Immature natural killer cell (primary cell): ENCODE measurements at regions not wholly inside any gene's neighbourhood (a gene's known extent, or its start where the extent isn't known, plus 50 kb on each side); places are given as distances from the start of the nearest gene placed in this dataset.
"Not testable (repeated sequence)": the region's sequence is repeated elsewhere in the genome, so short reads cannot be mapped to it uniquely, and the experiment has no call there.

ENCODE experiments used
- DNase-seq, 3 donors: peaks; one replicate each; pipeline ENCODE4 v3.0.0; 2022; ENCODE audit warnings: mixed read lengths in 1 of 3
- H3K27ac Mint-ChIP-seq, 6 donors: one replicate each; pipeline ENCODE4 v1.8.0; 2020; ENCODE audit warnings: mixed read lengths in 6 of 6, mild to moderate bottlenecking in 5 of 6, inconsistent platforms in 4 of 6, moderate library complexity in 3 of 6
- H3K27me3 Mint-ChIP-seq, 3 donors: one replicate each; pipeline ENCODE4 v1.8.0; 2020 to 2021; ENCODE audit warnings: low read depth in 3 of 3, mild to moderate bottlenecking in 3 of 3, mixed read lengths in 3 of 3, moderate library complexity in 3 of 3, inconsistent platforms in 1 of 3
- H3K36me3 Mint-ChIP-seq, 3 donors: one replicate each; pipeline ENCODE4 v1.8.0; 2020; ENCODE audit warnings: mixed read lengths in 3 of 3, inconsistent platforms in 2 of 3, mild to moderate bottlenecking in 2 of 3
- H3K4me1 Mint-ChIP-seq, 2 donors: one replicate each; pipeline ENCODE4 v1.8.0; 2020; ENCODE audit warnings: inconsistent platforms in 2 of 2, mild to moderate bottlenecking in 2 of 2, mixed read lengths in 2 of 2, moderate library complexity in 1 of 2
- H3K4me3 Mint-ChIP-seq, 5 donors: one replicate each; pipeline ENCODE4 v1.8.0; 2020; ENCODE audit warnings: mild to moderate bottlenecking in 5 of 5, mixed read lengths in 5 of 5, inconsistent platforms in 3 of 5, moderate library complexity in 3 of 5
- H3K9me3 Mint-ChIP-seq, 6 donors: one replicate each; pipeline ENCODE4 v1.8.0; 2020; ENCODE audit warnings: mild to moderate bottlenecking in 6 of 6, mixed read lengths in 6 of 6, inconsistent platforms in 4 of 6, moderate library complexity in 3 of 6

GRCh38 chr13:67964091-67964490 is 734.0 kb upstream of the PCDH9 start:
- no peak for DNase-seq
- no peak overlapping the region for H3K27ac Mint-ChIP-seq
- H3K27me3 Mint-ChIP-seq = peaks cover 0 to 1% (median 0%) of the 10 kb centered on the region in 3 donors
- H3K9me3 Mint-ChIP-seq = peaks cover 0 to 33% (median 12%) of the 10 kb centered on the region in 6 donors
- no peaks in the 10 kb centered on the region for H3K4me1 Mint-ChIP-seq
- H3K36me3 Mint-ChIP-seq = no peaks in the 10 kb centered on the region
- no peak overlapping the region for H3K4me3 Mint-ChIP-seq

- H3K4me1 Mint-ChIP-seq = no peaks in the 10 kb centered on the region
- H3K36me3 Mint-ChIP-seq = no peaks in the 10 kb centered on the region
- H3K4me3 Mint-ChIP-seq = no peak overlapping the region
- no peak overlapping the region for H3K27ac Mint-ChIP-seq
- H3K27me3 Mint-ChIP-seq = peaks cover 0 to 1% (median 0%) of the 10 kb centered on the region in 3 donors
- peaks cover 0 to 38% (median 26%) of the 10 kb centered on the region in 6 donors for H3K9me3 Mint-ChIP-seq
- DNase-seq = no peak
These were observed 731.2 kb upstream of the PCDH9 start for GRCh38 chr13:67961331-67961730.

- Mint-ChIP-seq H3K9me3 (peaks cover 4 to 38% (median 12%) of the 10 kb centered on the region in 6 donors), H3K36me3 (peaks cover 0 to 3% (median 0%) of the 10 kb centered on the region in 3 donors), H3K4me1 (no peaks in the 10 kb centered on the region)
These were observed 721.3 kb upstream of the PCDH9 start for GRCh38 chr13:67951431-67951830.

GRCh38 chr13:67950603-67951002 is 720.5 kb upstream of the PCDH9 start:
- H3K4me3 Mint-ChIP-seq = no peak overlapping the region
- no peaks in the 10 kb centered on the region for H3K4me1 Mint-ChIP-seq
- peaks cover 2 to 40% (median 7%) of the 10 kb centered on the region in 6 donors for H3K9me3 Mint-ChIP-seq
- H3K27me3 Mint-ChIP-seq = peaks cover 0 to 3% (median 0%) of the 10 kb centered on the region in 3 donors
- no peak overlapping the region for H3K27ac Mint-ChIP-seq
- no peak for DNase-seq
- peaks cover 0 to 3% (median 0%) of the 10 kb centered on the region in 3 donors for H3K36me3 Mint-ChIP-seq

More at GRCh38 chr13:67951431-67951830, 721.3 kb upstream of the PCDH9 start:
- Mint-ChIP-seq H3K4me3 (no peak overlapping the region), H3K27me3 (peaks cover 0 to 3% (median 0%) of the 10 kb centered on the region in 3 donors), H3K27ac (no peak overlapping the region)
- DNase-seq = no peak

DNA sequence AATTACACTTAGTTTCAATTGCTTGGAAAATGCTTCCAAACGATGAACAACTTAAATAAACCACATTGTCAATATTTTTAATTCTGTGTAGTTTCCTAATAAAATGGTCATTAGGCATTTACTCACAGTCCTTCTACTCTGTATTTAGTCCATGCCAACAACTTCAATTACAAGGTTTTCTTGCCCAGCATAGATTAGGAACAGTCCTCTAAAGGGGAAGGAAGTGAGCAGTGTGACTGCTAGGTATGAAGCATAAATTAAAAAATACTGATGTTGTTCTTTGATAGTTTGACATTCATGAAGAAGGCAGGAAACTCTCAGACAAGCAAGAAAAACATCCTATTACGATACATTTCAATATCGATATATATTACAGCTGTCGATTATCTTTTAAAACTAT is 716.0 kb upstream of the PCDH9 start:
- Mint-ChIP-seq H3K9me3 (peaks cover 4 to 46% (median 14%) of the 10 kb centered on the region in 6 donors), H3K4me1 (no peaks in the 10 kb centered on the region)

DNA sequence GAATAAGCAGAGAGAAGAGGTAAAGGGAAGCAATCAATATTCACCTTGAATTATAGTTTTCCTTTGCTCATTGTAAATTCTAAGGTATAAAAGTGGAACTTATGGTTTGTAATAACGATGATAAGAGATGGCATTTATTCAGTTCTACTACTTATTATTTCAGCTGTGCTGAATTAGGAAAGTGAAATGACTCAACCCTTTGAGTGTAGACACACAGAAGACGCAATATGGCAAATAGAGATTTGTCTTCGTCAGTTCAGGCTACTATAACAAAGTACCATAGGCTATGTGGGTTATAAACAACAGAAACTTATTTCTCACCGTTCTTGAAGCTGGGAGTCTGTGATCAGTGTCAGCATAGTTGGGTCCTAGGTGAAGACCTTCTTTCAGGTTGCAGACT is 713.0 kb upstream of the PCDH9 start:
- H3K4me3 Mint-ChIP-seq = no peak overlapping the region

More for the DNA sequence above, 716.0 kb upstream of the PCDH9 start:
- Mint-ChIP-seq H3K36me3 (no peaks in the 10 kb centered on the region), H3K27ac (no peak overlapping the region), H3K4me3 (no peak overlapping the region), H3K27me3 (no peaks in the 10 kb centered on the region)
- DNase-seq = no peak

DNA sequence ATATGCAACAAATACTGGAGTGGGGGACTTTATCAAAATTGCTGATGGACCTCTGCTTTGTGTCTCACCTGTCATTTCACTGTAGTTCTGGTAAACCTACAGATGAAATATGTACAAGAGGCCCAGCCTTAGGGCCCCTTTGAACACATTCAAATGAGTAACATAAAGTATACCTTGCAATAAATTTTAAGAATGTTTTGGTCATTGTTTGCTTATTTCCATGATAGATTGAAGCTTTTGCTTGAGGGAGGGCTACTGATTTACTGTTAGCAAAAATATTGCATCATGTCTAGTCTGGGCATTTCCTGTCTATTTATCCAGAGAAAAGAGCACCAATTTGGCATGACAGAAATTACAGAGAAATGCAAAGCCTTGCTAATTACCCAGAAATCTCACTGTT is 705.5 kb upstream of the PCDH9 start:
- DNase-seq = no peak
- Mint-ChIP-seq H3K9me3 (peaks cover 7 to 42% (median 21%) of the 10 kb centered on the region in 6 donors), H3K4me3 (no peak overlapping the region), H3K4me1 (no peaks in the 10 kb centered on the region), H3K27me3 (no peaks in the 10 kb centered on the region), H3K36me3 (no peaks in the 10 kb centered on the region), H3K27ac (no peak overlapping the region)

More for the DNA sequence above, 713.0 kb upstream of the PCDH9 start:
- Mint-ChIP-seq H3K4me1 (no peaks in the 10 kb centered on the region), H3K36me3 (no peaks in the 10 kb centered on the region), H3K27me3 (no peaks in the 10 kb centered on the region), H3K9me3 (peaks cover 4 to 46% (median 26%) of the 10 kb centered on the region in 6 donors), H3K27ac (no peak overlapping the region)
- no peak for DNase-seq

DNA sequence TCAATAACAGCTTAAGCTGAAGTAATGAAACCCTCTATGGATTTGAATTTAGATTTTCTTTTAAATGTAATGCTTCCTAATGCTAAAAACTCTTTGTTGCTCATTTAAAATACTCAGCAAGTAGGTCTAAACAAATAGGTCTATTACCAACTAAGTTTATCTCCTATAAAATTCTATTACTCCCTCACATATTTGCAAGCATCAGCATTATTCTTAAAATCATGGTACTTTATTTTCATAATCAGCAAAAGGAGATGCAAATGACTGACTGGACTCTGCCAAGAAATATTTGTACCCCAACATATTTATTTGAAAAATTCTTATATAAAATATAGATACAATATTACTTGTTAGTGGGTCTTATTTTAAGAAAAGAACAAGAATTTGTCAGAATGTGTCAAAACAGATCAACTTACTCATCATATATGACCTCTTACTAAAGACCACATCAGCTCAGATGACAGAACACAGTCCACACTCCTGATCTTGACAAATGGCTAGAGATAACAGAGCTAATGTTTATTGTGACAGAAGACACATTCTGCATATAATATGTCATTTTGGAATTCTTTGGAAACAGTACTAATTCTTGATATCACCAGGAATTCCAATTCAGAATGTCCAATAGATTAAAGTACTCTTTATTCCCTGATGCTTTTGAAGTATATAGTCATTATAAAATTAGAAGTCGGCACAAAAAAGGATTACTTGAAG is 704.6 kb upstream of the PCDH9 start:
- no peaks in the 10 kb centered on the region for H3K27me3 Mint-ChIP-seq
- peaks cover 7 to 42% (median 19%) of the 10 kb centered on the region in 6 donors for H3K9me3 Mint-ChIP-seq
- no peaks in the 10 kb centered on the region for H3K36me3 Mint-ChIP-seq
- H3K4me3 Mint-ChIP-seq = no peak overlapping the region
- no peaks in the 10 kb centered on the region for H3K4me1 Mint-ChIP-seq
- no peak for DNase-seq
- no peak overlapping the region for H3K27ac Mint-ChIP-seq

GRCh38 chr13:67932991-67933390 is 702.9 kb upstream of the PCDH9 start:
- H3K4me1 Mint-ChIP-seq = no peaks in the 10 kb centered on the region
- H3K27me3 Mint-ChIP-seq = no peaks in the 10 kb centered on the region
- H3K4me3 Mint-ChIP-seq = no peak overlapping the region
- no peak overlapping the region for H3K27ac Mint-ChIP-seq
- no peaks in the 10 kb centered on the region for H3K36me3 Mint-ChIP-seq
- no peak for DNase-seq
- peaks cover 7 to 27% (median 11%) of the 10 kb centered on the region in 6 donors for H3K9me3 Mint-ChIP-seq

GRCh38 chr13:67917291-67917987 is 687.3 kb upstream of the PCDH9 start:
- H3K9me3 Mint-ChIP-seq = peaks cover 5 to 26% (median 12%) of the 10 kb centered on the region in 6 donors
- no peaks in the 10 kb centered on the region for H3K36me3 Mint-ChIP-seq
- no peak overlapping the region for H3K4me3 Mint-ChIP-seq
- DNase-seq = no peak
- H3K4me1 Mint-ChIP-seq = no peaks in the 10 kb centered on the region
- peaks cover 0 to 2% (median 0%) of the 10 kb centered on the region in 3 donors for H3K27me3 Mint-ChIP-seq
- no peak overlapping the region for H3K27ac Mint-ChIP-seq

DNA sequence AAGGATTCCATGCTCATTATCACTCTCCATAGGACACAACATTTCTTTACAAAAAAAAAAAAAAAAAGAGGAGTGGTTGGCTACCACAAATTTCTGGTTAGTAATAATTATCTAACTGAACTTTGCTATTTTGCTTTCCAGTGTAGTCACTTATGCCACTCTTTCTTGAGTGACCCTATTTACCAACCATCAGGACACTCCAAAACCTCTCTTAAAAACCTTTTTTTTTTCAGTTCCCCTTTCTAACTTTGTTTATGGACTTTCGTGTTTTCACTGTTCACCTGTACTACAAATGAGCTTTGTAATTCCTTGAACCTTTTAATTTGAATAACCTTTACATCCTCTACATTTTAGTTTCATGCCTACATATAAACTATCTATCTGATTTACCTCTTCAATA is 686.5 kb upstream of the PCDH9 start:
- H3K9me3 Mint-ChIP-seq = peaks cover 5 to 26% (median 12%) of the 10 kb centered on the region in 6 donors
- peaks cover 0 to 2% (median 0%) of the 10 kb centered on the region in 3 donors for H3K27me3 Mint-ChIP-seq
- H3K4me3 Mint-ChIP-seq = no peak overlapping the region
- H3K4me1 Mint-ChIP-seq = no peaks in the 10 kb centered on the region
- no peaks in the 10 kb centered on the region for H3K36me3 Mint-ChIP-seq
- no peak overlapping the region for H3K27ac Mint-ChIP-seq
- no peak for DNase-seq

DNA sequence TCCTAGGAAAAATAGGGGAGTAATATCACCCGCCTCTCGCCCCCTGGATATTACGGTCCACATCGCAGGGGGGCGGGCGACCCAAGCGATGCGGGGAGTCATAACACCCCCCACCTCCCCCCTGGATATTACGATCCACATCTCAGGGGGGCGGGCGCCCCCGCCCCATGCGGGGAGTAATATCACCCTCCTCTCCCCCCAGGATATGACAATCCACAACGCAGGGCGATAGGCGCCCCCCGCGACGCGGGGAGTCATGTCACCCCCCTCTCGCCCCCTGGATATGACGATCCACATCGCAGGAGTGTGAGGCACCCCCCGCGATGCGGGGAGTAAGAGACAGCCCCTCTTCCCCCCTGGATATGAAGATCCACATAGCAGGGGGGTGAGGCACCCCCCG is 684.4 kb upstream of the PCDH9 start:
- no peak overlapping the region for H3K27ac Mint-ChIP-seq
- H3K27me3 Mint-ChIP-seq = peaks cover 0 to 2% (median 0%) of the 10 kb centered on the region in 3 donors
- no peaks in the 10 kb centered on the region for H3K4me1 Mint-ChIP-seq
- H3K9me3 Mint-ChIP-seq = peaks cover 7 to 31% (median 17%) of the 10 kb centered on the region in 6 donors
- H3K36me3 Mint-ChIP-seq = peaks cover 0 to 3% (median 0%) of the 10 kb centered on the region in 3 donors
- no peak overlapping the region for H3K4me3 Mint-ChIP-seq
- DNase-seq = no peak

GRCh38 chr13:67902960-67903359 is 672.8 kb upstream of the PCDH9 start:
- H3K36me3 Mint-ChIP-seq, DNase-seq, H3K27me3 Mint-ChIP-seq, H3K4me3 Mint-ChIP-seq, H3K27ac Mint-ChIP-seq, H3K4me1 Mint-ChIP-seq: not testable (repeated sequence)
- H3K9me3 Mint-ChIP-seq = peaks cover 28 to 77% (median 68%) of the 10 kb centered on the region in 6 donors

GRCh38 chr13:67880916-67881315 is 650.8 kb upstream of the PCDH9 start:
- Mint-ChIP-seq H3K27ac (no peak overlapping the region), H3K36me3 (no peaks in the 10 kb centered on the region), H3K27me3 (no peaks in the 10 kb centered on the region), H3K4me1 (no peaks in the 10 kb centered on the region), H3K4me3 (no peak overlapping the region), H3K9me3 (peaks cover 6 to 60% (median 14%) of the 10 kb centered on the region in 6 donors)
- no peak for DNase-seq
